ENCODE measurements at regions not wholly inside any gene's neighbourhood (a gene's known extent, or its start where the extent isn't known, plus 50 kb on each side); places are given as distances from the start of the nearest gene placed in this dataset.

DNA sequence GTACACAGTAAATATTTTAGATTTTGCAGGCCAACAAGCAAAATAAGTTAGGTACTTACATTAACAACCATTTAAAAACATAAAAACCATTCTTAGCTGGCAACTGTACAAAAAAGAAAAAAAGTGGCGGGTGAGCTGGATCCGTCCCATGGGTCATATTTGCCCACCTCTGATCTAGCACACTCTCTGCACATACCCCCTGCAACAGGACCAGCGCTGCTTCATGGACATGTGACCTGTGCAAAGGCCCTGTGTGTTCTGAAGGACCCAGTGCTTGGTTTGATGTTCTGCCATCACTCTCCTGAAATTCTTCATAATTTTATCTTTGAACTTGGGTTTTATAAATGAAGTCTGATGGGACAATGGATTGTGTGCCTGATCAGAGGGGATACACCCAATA, 72.5 kb upstream of the ACAN start:
- Histone ChIP-seq H3K27ac (ENCODE audit: extremely low read length, insufficient read depth, low read length) (no peak overlapping the region), H3K9ac (ENCODE audit: insufficient read depth, low read depth, low read length) (no peak overlapping the region), H3K4me3 (replicated peaks in 1 of 3; ENCODE audit: insufficient read depth in 1 of 3, low read depth in 2 of 3, low read length in 3 of 3) (no peak overlapping the region), H3K9me3 (ENCODE audit: low read length) (no peaks in the 10 kb centered on the region), H3K4me1 (ENCODE audit: insufficient read depth, low read length) (no peaks in the 10 kb centered on the region), H3K79me2 (ENCODE audit: insufficient read depth, low read length) (no peaks in the 10 kb centered on the region), H2AFZ (ENCODE audit: low read length) (no peak overlapping the region), H3K36me3 (replicated peaks in 1 of 2; ENCODE audit: control insufficient read depth in 1 of 2, insufficient read depth in 2 of 2, low read length in 2 of 2) (no peaks in the 10 kb centered on the region), H4K20me1 (ENCODE audit: insufficient read depth, low read length) (no peaks in the 10 kb centered on the region), H3K27me3 (ENCODE audit: control insufficient read depth in 1 of 2, insufficient read depth in 2 of 2, low read length in 2 of 2) (no peaks in the 10 kb centered on the region; a peak in 1 of 5 replicates), H3K4me2 (ENCODE audit: low read depth, low read length) (no peak overlapping the region)
- intact Hi-C loops (cut with micrococcal nuclease; ENCODE audit: unreplicated experiment) = no loop called here
- 2% methylated on average over 3 of the region's 3 CpGs for WGBS (ENCODE audit: low lambda C conversion rate)
- in situ Hi-C loops (cut with HindIII; ENCODE audit: extremely low pct_ligation_motif_present, low pct_unique_long_range_greater_than_20kb) = no loop called here
- ChIA-PET POLR2A (no interaction called here), CTCF (ENCODE audit: low intra/inter-chr PET ratio, low total read pairs) (no interaction called here)
- FAIRE-seq (no peak), ATAC-seq (no peak), DNase-seq (ENCODE audit: low spot score) (no peak)
- no TSS peak for BruUV-seq (replicated peaks)
- TF ChIP-seq, protein P1, sequence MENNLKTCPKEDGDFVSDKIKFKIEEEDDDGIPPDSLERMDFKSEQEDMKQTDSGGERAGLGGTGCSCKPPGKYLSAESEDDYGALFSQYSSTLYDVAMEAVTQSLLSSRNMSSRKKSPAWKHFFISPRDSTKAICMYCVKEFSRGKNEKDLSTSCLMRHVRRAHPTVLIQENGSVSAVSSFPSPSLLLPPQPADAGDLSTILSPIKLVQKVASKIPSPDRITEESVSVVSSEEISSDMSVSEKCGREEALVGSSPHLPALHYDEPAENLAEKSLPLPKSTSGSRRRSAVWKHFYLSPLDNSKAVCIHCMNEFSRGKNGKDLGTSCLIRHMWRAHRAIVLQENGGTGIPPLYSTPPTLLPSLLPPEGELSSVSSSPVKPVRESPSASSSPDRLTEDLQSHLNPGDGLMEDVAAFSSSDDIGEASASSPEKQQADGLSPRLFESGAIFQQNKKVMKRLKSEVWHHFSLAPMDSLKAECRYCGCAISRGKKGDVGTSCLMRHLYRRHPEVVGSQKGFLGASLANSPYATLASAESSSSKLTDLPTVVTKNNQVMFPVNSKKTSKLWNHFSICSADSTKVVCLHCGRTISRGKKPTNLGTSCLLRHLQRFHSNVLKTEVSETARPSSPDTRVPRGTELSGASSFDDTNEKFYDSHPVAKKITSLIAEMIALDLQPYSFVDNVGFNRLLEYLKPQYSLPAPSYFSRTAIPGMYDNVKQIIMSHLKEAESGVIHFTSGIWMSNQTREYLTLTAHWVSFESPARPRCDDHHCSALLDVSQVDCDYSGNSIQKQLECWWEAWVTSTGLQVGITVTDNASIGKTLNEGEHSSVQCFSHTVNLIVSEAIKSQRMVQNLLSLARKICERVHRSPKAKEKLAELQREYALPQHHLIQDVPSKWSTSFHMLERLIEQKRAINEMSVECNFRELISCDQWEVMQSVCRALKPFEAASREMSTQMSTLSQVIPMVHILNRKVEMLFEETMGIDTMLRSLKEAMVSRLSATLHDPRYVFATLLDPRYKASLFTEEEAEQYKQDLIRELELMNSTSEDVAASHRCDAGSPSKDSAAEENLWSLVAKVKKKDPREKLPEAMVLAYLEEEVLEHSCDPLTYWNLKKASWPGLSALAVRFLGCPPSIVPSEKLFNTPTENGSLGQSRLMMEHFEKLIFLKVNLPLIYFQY (CRISPR knock-in tag; IDR thresholded peaks at IDR 0.05; ENCODE audit: borderline replicate concordance) = no peak
- no peak for TF ChIP-seq ZNF549 (CRISPR knock-in tag; IDR thresholded peaks at IDR 0.05)
- TF ChIP-seq, protein P2, sequence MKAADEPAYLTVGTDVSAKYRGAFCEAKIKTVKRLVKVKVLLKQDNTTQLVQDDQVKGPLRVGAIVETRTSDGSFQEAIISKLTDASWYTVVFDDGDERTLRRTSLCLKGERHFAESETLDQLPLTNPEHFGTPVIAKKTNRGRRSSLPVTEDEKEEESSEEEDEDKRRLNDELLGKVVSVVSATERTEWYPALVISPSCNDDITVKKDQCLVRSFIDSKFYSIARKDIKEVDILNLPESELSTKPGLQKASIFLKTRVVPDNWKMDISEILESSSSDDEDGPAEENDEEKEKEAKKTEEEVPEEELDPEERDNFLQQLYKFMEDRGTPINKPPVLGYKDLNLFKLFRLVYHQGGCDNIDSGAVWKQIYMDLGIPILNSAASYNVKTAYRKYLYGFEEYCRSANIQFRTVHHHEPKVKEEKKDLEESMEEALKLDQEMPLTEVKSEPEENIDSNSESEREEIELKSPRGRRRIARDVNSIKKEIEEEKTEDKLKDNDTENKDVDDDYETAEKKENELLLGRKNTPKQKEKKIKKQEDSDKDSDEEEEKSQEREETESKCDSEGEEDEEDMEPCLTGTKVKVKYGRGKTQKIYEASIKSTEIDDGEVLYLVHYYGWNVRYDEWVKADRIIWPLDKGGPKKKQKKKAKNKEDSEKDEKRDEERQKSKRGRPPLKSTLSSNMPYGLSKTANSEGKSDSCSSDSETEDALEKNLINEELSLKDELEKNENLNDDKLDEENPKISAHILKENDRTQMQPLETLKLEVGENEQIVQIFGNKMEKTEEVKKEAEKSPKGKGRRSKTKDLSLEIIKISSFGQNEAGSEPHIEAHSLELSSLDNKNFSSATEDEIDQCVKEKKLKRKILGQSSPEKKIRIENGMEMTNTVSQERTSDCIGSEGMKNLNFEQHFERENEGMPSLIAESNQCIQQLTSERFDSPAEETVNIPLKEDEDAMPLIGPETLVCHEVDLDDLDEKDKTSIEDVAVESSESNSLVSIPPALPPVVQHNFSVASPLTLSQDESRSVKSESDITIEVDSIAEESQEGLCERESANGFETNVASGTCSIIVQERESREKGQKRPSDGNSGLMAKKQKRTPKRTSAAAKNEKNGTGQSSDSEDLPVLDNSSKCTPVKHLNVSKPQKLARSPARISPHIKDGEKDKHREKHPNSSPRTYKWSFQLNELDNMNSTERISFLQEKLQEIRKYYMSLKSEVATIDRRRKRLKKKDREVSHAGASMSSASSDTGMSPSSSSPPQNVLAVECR (CRISPR knock-in tag; IDR thresholded peaks at IDR 0.05; ENCODE audit: borderline replicate concordance) = no peak
- no peak for TF ChIP-seq ZNF432 (CRISPR knock-in tag; IDR thresholded peaks at IDR 0.05; ENCODE audit: borderline replicate concordance)
- TF ChIP-seq ZNF746 (CRISPR knock-in tag; IDR thresholded peaks at IDR 0.05) = no peak
- TF ChIP-seq, protein P3, sequence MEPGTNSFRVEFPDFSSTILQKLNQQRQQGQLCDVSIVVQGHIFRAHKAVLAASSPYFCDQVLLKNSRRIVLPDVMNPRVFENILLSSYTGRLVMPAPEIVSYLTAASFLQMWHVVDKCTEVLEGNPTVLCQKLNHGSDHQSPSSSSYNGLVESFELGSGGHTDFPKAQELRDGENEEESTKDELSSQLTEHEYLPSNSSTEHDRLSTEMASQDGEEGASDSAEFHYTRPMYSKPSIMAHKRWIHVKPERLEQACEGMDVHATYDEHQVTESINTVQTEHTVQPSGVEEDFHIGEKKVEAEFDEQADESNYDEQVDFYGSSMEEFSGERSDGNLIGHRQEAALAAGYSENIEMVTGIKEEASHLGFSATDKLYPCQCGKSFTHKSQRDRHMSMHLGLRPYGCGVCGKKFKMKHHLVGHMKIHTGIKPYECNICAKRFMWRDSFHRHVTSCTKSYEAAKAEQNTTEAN (CRISPR knock-in tag; conservative IDR thresholded peaks at IDR 0.05) = no peak
- no peak for TF ChIP-seq HMG20A (CRISPR knock-in tag; IDR thresholded peaks at IDR 0.05; ENCODE audit: borderline replicate concordance)
- TF ChIP-seq NCOA5 (CRISPR knock-in tag; IDR thresholded peaks at IDR 0.05) = no peak
- TF ChIP-seq CCAR2 (optimal IDR thresholded peaks at IDR 0.05; ENCODE audit: low read depth, low read length) = no peak
- TF ChIP-seq, protein P4, sequence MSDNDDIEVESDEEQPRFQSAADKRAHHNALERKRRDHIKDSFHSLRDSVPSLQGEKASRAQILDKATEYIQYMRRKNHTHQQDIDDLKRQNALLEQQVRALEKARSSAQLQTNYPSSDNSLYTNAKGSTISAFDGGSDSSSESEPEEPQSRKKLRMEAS (IDR thresholded peaks at IDR 0.05) = no peak
